MG63 (cell line): ENCODE measurements at regions not wholly inside any gene's neighbourhood (a gene's known extent, or its start where the extent isn't known, plus 50 kb on each side); places are given as distances from the start of the nearest gene placed in this dataset.

ENCODE experiments used
- DNase-seq: peaks from one replicate; pipeline ENCODE4 v3.0.0-alpha.2; 2020
- H3K27me3 ChIP-seq: fragments of 250-450 bp; sonication (Bioruptor Pico); 2 replicates; pipeline ENCODE4 v1.5.1; 2020; ENCODE audit warnings: mild to moderate bottlenecking, moderate library complexity
- H3K36me3 ChIP-seq: fragments of 250-450 bp; sonication (Bioruptor Pico); 2 replicates; pipeline ENCODE4 v1.5.1; 2020; ENCODE audit warnings: mild to moderate bottlenecking, moderate library complexity
- H3K4me3 ChIP-seq: fragments of 250-450 bp; sonication (Bioruptor Pico); 2 replicates; pipeline ENCODE4 v1.5.1; 2020; ENCODE audit warnings: mild to moderate bottlenecking, moderate library complexity
- H3K9me3 ChIP-seq: fragments of 250-450 bp; sonication (Bioruptor Pico); 2 replicates; pipeline ENCODE4 v1.5.1; 2020; ENCODE audit warnings: mild to moderate bottlenecking, moderate library complexity

DNA sequence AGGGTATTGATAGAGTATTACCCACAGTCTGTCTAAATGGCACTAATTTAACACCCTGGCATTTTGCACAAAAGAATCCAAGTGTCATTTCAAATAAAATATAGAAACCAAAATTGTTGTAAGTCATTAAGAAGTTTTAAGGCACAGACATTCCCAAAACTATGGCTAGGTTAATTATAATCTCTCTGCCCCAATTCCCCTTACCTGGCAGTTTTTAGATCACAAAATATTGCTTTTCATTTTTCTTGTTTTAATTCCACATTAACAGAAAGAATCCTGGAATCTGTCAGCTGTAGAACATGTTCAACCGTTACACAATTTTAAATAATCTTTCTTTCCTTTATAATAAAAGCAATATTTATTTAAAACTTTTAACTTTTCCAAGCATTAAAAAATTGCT lies 56.1 kb upstream of the PALS2 start:
- Histone ChIP-seq H3K27me3 (peaks cover 5% of the 10 kb centered on the region), H3K9me3 (no peaks in the 10 kb centered on the region), H3K36me3 (no peaks in the 10 kb centered on the region), H3K4me3 (no peak overlapping the region)
- DNase-seq, result no peak

DNA sequence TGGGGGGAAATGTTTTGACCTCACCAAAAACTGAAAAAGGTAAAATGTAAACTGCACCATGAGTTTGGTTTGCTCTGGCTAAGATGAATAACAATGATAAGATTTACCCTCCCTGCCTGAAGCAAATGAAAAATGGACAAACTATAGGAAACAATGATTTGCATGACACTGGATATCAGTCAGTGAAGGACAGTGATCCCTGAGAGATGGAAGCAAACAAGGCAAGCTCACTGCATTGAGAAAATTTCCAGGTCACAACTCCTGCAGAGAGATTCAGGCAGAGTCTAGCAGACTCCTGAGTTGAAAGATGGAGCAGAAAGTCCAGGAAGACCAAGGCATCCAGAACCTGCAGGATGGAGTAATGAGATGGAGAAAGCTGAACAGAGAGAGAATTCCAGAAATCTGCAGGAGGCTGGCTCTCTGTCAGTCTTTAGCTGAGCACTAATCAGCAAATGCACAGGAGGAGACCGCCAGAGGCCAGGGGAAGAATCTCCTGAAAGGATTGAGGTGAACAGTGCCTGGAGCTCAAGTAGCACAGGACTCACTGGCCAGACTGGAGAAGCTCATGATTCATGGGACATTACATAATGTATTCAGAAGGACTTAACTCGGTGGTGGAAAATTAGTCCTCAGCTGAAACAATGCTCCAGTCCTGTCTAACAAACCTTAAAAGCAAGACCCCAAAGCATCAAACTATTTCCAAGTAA lies 51.2 kb upstream of the PALS2 start:
- H3K9me3 ChIP-seq, result no peaks in the 10 kb centered on the region; the same call in 1 of the 2 replicates
- no peaks in the 10 kb centered on the region for H3K36me3 ChIP-seq
- peaks cover 10% of the 10 kb centered on the region for H3K27me3 ChIP-seq
- no peak for DNase-seq
- H3K4me3 ChIP-seq, result no peak overlapping the region
